ENCODE measurements at regions not wholly inside any gene's neighbourhood (a gene's known extent, or its start where the extent isn't known, plus 50 kb on each side); places are given as distances from the start of the nearest gene placed in this dataset.

DNA sequence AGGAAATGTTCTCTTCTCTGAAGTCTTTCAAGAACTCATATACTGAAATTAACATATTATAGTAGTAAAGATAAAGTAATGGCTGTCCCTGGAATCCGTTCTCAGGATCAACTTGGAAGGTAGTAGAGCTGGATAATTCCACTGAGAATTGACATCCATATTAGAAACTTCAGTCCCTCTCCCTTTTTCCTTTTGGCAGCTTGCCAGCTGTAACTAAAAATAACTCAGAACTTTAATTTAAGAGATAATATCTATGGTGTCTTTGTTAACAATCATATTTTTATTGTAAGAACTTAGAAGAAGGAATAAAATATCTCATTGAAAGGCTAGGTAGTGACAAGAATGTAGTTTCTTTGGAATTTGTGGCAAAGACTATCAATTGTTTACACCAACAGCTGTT is 61.4 kb upstream of the PLEKHA5 start:
- 0% methylated on average over 1 of the region's 1 CpG for WGBS (ENCODE audit: insufficient coverage, insufficient replicate concordance, low lambda C conversion rate, missing lambda C conversion rate)
- ChIA-PET RAD21 (ENCODE audit: unreplicated experiment) (no interaction called here), CTCF (no interaction called here), POLR2A (no interaction called here), SMC1A (ENCODE audit: uncharacterized antibody, unreplicated experiment) (no interaction called here)
- Histone ChIP-seq H3K9ac (ENCODE audit: control insufficient read depth, insufficient read depth, low read length) (no peak overlapping the region), H3K27me3 (replicated peaks in 1 of 2; ENCODE audit: control insufficient read depth in 2 of 2, insufficient read depth in 2 of 2, low read length in 1 of 2) (no peaks in the 10 kb centered on the region), H2AFZ (ENCODE audit: control insufficient read depth, low read depth, low read length) (no peak overlapping the region), H3K4me2 (ENCODE audit: control insufficient read depth, insufficient read depth) (no peak overlapping the region), H3K36me3 (ENCODE audit: control insufficient read depth in 2 of 2, insufficient read depth in 2 of 2, low read length in 1 of 2) (no peaks in the 10 kb centered on the region), H3K4me3 (no peak overlapping the region), H4K20me1 (ENCODE audit: control insufficient read depth, insufficient read depth) (no peaks in the 10 kb centered on the region), H3K79me2 (ENCODE audit: control insufficient read depth, insufficient read depth, low read length) (no peaks in the 10 kb centered on the region), H3K27ac (ENCODE audit: control insufficient read depth, insufficient read depth) (no peak overlapping the region), H3K4me1 (ENCODE audit: control insufficient read depth, insufficient read depth, low read length) (no peaks in the 10 kb centered on the region), H3K9me3 (replicated peaks; ENCODE audit: control insufficient read depth, insufficient read depth, low read length) (no peaks in the 10 kb centered on the region)
- DNase-seq (ENCODE audit: low read depth, low spot score) = no peak
- no peak for FAIRE-seq
- intact Hi-C loops (cut with micrococcal nuclease; ENCODE audit: unreplicated experiment) (no loop called here), in situ Hi-C loops (cut with MboI) (no loop called here)
- no TSS peak for BruUV-seq (replicated peaks)
- TF ChIP-seq SIN3A (IDR thresholded peaks at IDR 0.05; ENCODE audit: low read depth, low read length) (no peak), TCF3 (IDR thresholded peaks at IDR 0.05; ENCODE audit: borderline replicate concordance, insufficient read depth, low read depth, low read length) (no peak), ZZZ3 (IDR thresholded peaks at IDR 0.05; ENCODE audit: control insufficient read depth, insufficient read length, low read depth) (no peak), NFYB (IDR thresholded peaks at IDR 0.05; ENCODE audit: insufficient read depth, low read depth, low read length) (no peak), FOXK2 (IDR thresholded peaks at IDR 0.05) (no peak), SMAD1 (IDR thresholded peaks at IDR 0.05; ENCODE audit: low read depth, partially characterized antibody) (no peak)
- TF ChIP-seq, protein P1, sequence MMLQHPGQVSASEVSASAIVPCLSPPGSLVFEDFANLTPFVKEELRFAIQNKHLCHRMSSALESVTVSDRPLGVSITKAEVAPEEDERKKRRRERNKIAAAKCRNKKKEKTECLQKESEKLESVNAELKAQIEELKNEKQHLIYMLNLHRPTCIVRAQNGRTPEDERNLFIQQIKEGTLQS (IDR thresholded peaks at IDR 0.05; ENCODE audit: borderline replicate concordance, extremely low read depth, low read depth, low read length) = no peak
- TF ChIP-seq, protein P2, sequence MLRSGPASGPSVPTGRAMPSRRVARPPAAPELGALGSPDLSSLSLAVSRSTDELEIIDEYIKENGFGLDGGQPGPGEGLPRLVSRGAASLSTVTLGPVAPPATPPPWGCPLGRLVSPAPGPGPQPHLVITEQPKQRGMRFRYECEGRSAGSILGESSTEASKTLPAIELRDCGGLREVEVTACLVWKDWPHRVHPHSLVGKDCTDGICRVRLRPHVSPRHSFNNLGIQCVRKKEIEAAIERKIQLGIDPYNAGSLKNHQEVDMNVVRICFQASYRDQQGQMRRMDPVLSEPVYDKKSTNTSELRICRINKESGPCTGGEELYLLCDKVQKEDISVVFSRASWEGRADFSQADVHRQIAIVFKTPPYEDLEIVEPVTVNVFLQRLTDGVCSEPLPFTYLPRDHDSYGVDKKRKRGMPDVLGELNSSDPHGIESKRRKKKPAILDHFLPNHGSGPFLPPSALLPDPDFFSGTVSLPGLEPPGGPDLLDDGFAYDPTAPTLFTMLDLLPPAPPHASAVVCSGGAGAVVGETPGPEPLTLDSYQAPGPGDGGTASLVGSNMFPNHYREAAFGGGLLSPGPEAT (IDR thresholded peaks at IDR 0.05; ENCODE audit: low read depth) = no peak
- TF ChIP-seq, protein P3, sequence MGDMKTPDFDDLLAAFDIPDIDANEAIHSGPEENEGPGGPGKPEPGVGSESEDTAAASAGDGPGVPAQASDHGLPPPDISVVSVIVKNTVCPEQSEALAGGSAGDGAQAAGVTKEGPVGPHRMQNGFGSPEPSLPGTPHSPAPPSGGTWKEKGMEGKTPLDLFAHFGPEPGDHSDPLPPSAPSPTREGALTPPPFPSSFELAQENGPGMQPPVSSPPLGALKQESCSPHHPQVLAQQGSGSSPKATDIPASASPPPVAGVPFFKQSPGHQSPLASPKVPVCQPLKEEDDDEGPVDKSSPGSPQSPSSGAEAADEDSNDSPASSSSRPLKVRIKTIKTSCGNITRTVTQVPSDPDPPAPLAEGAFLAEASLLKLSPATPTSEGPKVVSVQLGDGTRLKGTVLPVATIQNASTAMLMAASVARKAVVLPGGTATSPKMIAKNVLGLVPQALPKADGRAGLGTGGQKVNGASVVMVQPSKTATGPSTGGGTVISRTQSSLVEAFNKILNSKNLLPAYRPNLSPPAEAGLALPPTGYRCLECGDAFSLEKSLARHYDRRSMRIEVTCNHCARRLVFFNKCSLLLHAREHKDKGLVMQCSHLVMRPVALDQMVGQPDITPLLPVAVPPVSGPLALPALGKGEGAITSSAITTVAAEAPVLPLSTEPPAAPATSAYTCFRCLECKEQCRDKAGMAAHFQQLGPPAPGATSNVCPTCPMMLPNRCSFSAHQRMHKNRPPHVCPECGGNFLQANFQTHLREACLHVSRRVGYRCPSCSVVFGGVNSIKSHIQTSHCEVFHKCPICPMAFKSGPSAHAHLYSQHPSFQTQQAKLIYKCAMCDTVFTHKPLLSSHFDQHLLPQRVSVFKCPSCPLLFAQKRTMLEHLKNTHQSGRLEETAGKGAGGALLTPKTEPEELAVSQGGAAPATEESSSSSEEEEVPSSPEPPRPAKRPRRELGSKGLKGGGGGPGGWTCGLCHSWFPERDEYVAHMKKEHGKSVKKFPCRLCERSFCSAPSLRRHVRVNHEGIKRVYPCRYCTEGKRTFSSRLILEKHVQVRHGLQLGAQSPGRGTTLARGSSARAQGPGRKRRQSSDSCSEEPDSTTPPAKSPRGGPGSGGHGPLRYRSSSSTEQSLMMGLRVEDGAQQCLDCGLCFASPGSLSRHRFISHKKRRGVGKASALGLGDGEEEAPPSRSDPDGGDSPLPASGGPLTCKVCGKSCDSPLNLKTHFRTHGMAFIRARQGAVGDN (IDR thresholded peaks at IDR 0.05) = no peak
- TF ChIP-seq, protein P4, sequence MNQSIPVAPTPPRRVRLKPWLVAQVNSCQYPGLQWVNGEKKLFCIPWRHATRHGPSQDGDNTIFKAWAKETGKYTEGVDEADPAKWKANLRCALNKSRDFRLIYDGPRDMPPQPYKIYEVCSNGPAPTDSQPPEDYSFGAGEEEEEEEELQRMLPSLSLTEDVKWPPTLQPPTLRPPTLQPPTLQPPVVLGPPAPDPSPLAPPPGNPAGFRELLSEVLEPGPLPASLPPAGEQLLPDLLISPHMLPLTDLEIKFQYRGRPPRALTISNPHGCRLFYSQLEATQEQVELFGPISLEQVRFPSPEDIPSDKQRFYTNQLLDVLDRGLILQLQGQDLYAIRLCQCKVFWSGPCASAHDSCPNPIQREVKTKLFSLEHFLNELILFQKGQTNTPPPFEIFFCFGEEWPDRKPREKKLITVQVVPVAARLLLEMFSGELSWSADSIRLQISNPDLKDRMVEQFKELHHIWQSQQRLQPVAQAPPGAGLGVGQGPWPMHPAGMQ (IDR thresholded peaks at IDR 0.05; ENCODE audit: borderline replicate concordance) = no peak
- ATAC-seq = no peak

Data from GM12878 (cell line).